Hepatocyte (in vitro differentiated cells): ENCODE measurements at regions not wholly inside any gene's neighbourhood (a gene's known extent, or its start where the extent isn't known, plus 50 kb on each side); places are given as distances from the start of the nearest gene placed in this dataset.

Source experiments
- EZH2 ChIP-seq: fragments of 200-600 bp; sonication (generic); IDR thresholded peaks from 2 replicates; pipeline ENCODE4 v1.6.1; 2016; ENCODE audit warnings: antibody characterized with exemption, mild to moderate bottlenecking, borderline replicate concordance
- TF ChIP-seq, protein P1 (sequence below): fragments of 200-600 bp; sonication (generic); IDR thresholded peaks from 2 replicates; pipeline ENCODE4 v1.5.1; 2016; ENCODE audit warnings: antibody characterized with exemption, mild to moderate bottlenecking; ENCODE audit not compliant: poor library complexity

DNA sequence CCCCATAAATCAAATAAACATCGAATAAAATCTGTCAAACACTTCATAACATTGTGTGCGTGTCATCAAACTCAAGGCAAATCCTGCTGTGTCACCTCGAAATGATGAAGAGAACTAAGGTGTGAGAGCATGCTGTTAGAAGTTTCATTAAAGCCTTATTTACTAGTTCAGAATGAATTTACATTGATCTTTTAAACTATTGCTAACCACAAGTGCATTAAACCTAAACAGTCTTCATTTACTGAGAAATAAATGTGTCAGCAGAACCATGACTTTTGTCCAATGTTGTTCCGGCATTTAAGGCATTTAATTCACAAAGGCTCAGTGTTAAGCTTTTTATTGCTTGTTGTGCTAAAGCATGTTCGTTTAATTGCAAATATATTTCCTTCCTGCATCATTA lies 474.4 kb downstream of the SETD4 start:
- TF ChIP-seq, protein P1, sequence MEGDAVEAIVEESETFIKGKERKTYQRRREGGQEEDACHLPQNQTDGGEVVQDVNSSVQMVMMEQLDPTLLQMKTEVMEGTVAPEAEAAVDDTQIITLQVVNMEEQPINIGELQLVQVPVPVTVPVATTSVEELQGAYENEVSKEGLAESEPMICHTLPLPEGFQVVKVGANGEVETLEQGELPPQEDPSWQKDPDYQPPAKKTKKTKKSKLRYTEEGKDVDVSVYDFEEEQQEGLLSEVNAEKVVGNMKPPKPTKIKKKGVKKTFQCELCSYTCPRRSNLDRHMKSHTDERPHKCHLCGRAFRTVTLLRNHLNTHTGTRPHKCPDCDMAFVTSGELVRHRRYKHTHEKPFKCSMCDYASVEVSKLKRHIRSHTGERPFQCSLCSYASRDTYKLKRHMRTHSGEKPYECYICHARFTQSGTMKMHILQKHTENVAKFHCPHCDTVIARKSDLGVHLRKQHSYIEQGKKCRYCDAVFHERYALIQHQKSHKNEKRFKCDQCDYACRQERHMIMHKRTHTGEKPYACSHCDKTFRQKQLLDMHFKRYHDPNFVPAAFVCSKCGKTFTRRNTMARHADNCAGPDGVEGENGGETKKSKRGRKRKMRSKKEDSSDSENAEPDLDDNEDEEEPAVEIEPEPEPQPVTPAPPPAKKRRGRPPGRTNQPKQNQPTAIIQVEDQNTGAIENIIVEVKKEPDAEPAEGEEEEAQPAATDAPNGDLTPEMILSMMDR, result no peak
- TF ChIP-seq EZH2, result no peak
